H1 (cell line): ENCODE measurements at regions not wholly inside any gene's neighbourhood (a gene's known extent, or its start where the extent isn't known, plus 50 kb on each side); places are given as distances from the start of the nearest gene placed in this dataset.

Experiments
- CEBPB ChIP-seq: IDR thresholded peaks from 2 replicates; pipeline ENCODE4 v1.6.1; 2012; ENCODE audit warnings: low read depth, low read length
- EP300 ChIP-seq, 2 experiments: IDR thresholded peaks; 1 replicate in 1 of 2; 2 replicates in 1 of 2; pipeline ENCODE4 v1.6.1; 2011 to 2012; ENCODE audit warnings: low read depth in 2 of 2, low read length in 2 of 2, mild to moderate bottlenecking in 2 of 2, borderline replicate concordance in 1 of 2, inconsistent platforms in 1 of 2, moderate library complexity in 1 of 2
- RAD21 ChIP-seq, 2 experiments: IDR thresholded peaks in 1 of 2; conservative IDR thresholded peaks in 1 of 2; 2 replicates each; pipeline ENCODE4 v1.6.1; 2011; ENCODE audit warnings: low read depth in 2 of 2, low read length in 2 of 2, improper control_type of control experiment in 1 of 2, inconsistent platforms in 1 of 2, mild to moderate bottlenecking in 1 of 2, moderate library complexity in 1 of 2
- TCF12 ChIP-seq: IDR thresholded peaks from 2 replicates; pipeline ENCODE4 v1.6.1; 2011; ENCODE audit warnings: low read depth, mild to moderate bottlenecking, low read length
- TF ChIP-seq, protein P1 (sequence below): IDR thresholded peaks from 2 replicates; pipeline ENCODE4 v1.6.1; 2012; ENCODE audit warnings: inconsistent platforms
- TF ChIP-seq, protein P2 (sequence below), 3 experiments: IDR thresholded peaks; 1 replicate in 2 of 3; 2 replicates in 1 of 3; pipeline versions ENCODE4 v1.5.1 to v1.6.1; 2011; ENCODE audit warnings: low read length in 3 of 3, mild to moderate bottlenecking in 3 of 3, inconsistent platforms in 2 of 3, low read depth in 1 of 3, moderate library complexity in 1 of 3; ENCODE audit not compliant: insufficient read depth in 1 of 3; ENCODE audit errors: control extremely low read depth in 1 of 3

DNA sequence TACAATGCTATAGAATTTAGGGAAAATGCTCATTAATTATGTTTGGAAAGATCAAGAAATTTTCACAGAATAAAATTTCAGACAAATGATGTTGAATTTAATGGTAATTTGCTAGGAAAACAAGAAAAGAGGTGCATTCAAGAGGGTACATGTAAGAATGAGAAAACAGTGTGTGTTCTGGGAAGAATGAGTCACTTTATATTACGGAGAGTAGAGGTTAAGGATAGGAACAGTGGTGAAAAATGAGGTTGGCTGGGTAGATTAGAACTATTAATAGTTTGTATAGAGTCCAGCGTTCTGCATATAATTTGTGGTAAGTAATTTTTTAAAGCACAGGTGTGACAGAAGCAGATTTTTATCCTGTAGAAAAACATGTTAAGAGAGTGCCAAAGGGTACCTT, 336.7 kb upstream of the MBL2 start:
- TF ChIP-seq RAD21 (IDR thresholded peaks at IDR 0.05 in 1 of 2, conservative IDR thresholded peaks at IDR 0.05 in 1 of 2; ENCODE audit: low read depth in 2 of 2, low read length in 2 of 2) (no peak), CEBPB (no peak), EP300 (IDR thresholded peaks at IDR 0.05; ENCODE audit: borderline replicate concordance in 1 of 2, low read depth in 2 of 2, low read length in 2 of 2) (no peak), TCF12 (no peak)
- TF ChIP-seq, protein P1, sequence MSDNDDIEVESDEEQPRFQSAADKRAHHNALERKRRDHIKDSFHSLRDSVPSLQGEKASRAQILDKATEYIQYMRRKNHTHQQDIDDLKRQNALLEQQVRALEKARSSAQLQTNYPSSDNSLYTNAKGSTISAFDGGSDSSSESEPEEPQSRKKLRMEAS = no peak
- TF ChIP-seq, protein P2, sequence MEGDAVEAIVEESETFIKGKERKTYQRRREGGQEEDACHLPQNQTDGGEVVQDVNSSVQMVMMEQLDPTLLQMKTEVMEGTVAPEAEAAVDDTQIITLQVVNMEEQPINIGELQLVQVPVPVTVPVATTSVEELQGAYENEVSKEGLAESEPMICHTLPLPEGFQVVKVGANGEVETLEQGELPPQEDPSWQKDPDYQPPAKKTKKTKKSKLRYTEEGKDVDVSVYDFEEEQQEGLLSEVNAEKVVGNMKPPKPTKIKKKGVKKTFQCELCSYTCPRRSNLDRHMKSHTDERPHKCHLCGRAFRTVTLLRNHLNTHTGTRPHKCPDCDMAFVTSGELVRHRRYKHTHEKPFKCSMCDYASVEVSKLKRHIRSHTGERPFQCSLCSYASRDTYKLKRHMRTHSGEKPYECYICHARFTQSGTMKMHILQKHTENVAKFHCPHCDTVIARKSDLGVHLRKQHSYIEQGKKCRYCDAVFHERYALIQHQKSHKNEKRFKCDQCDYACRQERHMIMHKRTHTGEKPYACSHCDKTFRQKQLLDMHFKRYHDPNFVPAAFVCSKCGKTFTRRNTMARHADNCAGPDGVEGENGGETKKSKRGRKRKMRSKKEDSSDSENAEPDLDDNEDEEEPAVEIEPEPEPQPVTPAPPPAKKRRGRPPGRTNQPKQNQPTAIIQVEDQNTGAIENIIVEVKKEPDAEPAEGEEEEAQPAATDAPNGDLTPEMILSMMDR (IDR thresholded peaks at IDR 0.05; ENCODE audit: control extremely low read depth in 1 of 3, insufficient read depth in 1 of 3, low read depth in 1 of 3, low read length in 3 of 3) = no peak
